Adrenal gland (tissue), 9 donors: ENCODE measurements at regions not wholly inside any gene's neighbourhood (a gene's known extent, or its start where the extent isn't known, plus 50 kb on each side); places are given as distances from the start of the nearest gene placed in this dataset.
"Not testable (repeated sequence)": the region's sequence is repeated elsewhere in the genome, so short reads cannot be mapped to it uniquely, and the experiment has no call there.

Source experiments
- DNase-seq, 7 donors: peaks; one replicate each; pipeline ENCODE4 v3.0.0-alpha.2; 2019 to 2020
- H3K27ac ChIP-seq, 5 donors: fragments of 200-600 bp; sonication (generic) in 4 of 5; 1 replicate in 3 of 5; 2 replicates in 2 of 5; pipeline versions ENCODE4 v1.5.1 to v1.8.0; 2016 to 2020; ENCODE audit warnings: mild to moderate bottlenecking in 1 of 5
- H3K27me3 ChIP-seq: fragments of 200-600 bp; 2 replicates; pipeline ENCODE4 v1.8.0; 2021
- H3K36me3 ChIP-seq, 2 donors: fragments of 200-600 bp; replicated peaks in 1 of 2; 1 replicate in 1 of 2; 2 replicates in 1 of 2; pipeline versions ENCODE4 v1.5.1 to v1.8.0; 2018 to 2022
- H3K4me1 ChIP-seq, 2 donors: fragments of 200-600 bp; replicated peaks in 1 of 2; 1 replicate in 1 of 2; 2 replicates in 1 of 2; pipeline versions ENCODE4 v1.5.1 to v1.8.0; 2018 to 2021
- H3K4me3 ChIP-seq, 4 donors: fragments of 200-600 bp; sonication (generic) in 3 of 4; one replicate each; pipeline ENCODE4 v1.5.1; 2016 to 2018
- H3K9me3 ChIP-seq, 3 donors: fragments of 200-600 bp; sonication (generic) in 1 of 3; replicated peaks in 1 of 3; 1 replicate in 2 of 3; 2 replicates in 1 of 3; pipeline versions ENCODE4 v1.5.1 to v1.8.0; 2016 to 2021
- CTCF ChIP-seq, 6 experiments: fragments of 450-650 bp in 4 of 6; fragments of 200-600 bp in 2 of 6; sonication (generic) in 1 of 6; IDR thresholded peaks; 1 replicate in 5 of 6; 2 replicates in 1 of 6; pipeline versions ENCODE4 v1.5.1 to v1.8.0; 2016 to 2021; ENCODE audit warnings: antibody characterized with exemption in 6 of 6, mild to moderate bottlenecking in 2 of 6, moderate library complexity in 1 of 6
- POLR2A ChIP-seq, 2 donors: fragments of 450-650 bp; IDR thresholded peaks; one replicate each; pipeline ENCODE4 v1.6.1; 2017; ENCODE audit warnings: antibody characterized with exemption in 2 of 2, mild to moderate bottlenecking in 2 of 2, moderate library complexity in 1 of 2
- WGBS, 4 donors: extraction: QIAGEN DNeasy Blood & Tissue Kit in 2 of 4; methylation state at CpG; one replicate each; pipeline versions ENCODE4 v1.1.5 to v1.1.7; 2013 to 2017; 5-methylcytosine and 5-hydroxymethylcytosine counted together
- intact Hi-C, 2 donors: fragments of 100-400 bp; cut with DNase I; formaldehyde crosslinking; loops; one replicate each; pipeline versions ENCODE4 v1.14.1 to v1.15.0; 2022 to 2023
- donor health status: healthy with polysubstance abuse.
- donor health status: Bipolar disorder and iron deficiency.
- donor health status: DM: yes; HTN: yes; CAD: no.
- donor health status: DM: no; HTN: no; CAD: no.
- donor health status: DM: no; HTN: no; CAD: no.

DNA sequence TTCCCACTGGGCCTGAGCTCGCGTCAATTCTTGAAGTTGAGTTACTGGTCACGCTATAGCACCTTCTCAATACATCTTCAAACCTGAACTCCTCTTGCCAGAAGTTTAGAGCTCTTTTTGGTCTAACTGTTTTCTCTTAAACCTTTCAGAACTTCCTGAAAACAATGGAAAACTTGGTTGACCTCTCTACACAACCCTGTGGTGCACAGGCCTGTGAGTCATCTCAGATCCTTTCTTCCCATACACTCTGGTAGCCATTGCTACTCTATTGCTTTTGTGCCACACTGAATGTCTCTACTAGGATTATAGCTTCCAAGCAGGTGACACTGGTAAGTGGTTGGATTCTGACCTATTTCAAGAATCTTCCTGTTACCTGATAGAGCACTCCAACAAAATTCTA is 321.5 kb upstream of the FSIP2 start:
- no peak for DNase-seq

DNA sequence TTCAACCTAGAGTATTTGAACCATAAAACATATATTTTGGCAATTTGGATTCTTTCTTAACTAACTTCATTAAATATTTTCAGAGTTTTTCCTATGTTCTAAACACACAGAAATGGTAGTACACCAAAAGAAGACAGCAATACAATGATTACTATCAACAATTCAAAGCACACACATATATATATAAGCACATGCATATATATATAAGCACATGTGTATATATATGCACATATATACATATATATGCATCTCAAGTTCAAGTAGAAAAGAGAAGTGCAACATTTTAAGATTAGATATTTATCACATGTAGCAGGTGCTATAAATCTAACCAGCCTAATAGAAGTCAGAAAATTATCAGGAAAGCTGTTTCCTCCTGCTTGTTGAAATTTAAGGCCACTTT is 320.9 kb upstream of the FSIP2 start:
- TF ChIP-seq CTCF (IDR thresholded peaks at IDR 0.05) (no peak), POLR2A (IDR thresholded peaks at IDR 0.05) (no peak)
- Histone ChIP-seq H3K4me1 (no peaks in the 10 kb centered on the region), H3K9me3 (no peaks in the 10 kb centered on the region), H3K36me3 (no peaks in the 10 kb centered on the region), H3K27me3 (no peaks in the 10 kb centered on the region), H3K4me3 (no peak overlapping the region), H3K27ac (no peak overlapping the region)
- no peak for DNase-seq
- intact Hi-C loops: no loop called here

More for the DNA sequence above, 321.5 kb upstream of the FSIP2 start:
- Histone ChIP-seq H3K4me1 (no peaks in the 10 kb centered on the region), H3K27ac (no peak overlapping the region), H3K36me3 (no peaks in the 10 kb centered on the region), H3K27me3 (no peaks in the 10 kb centered on the region), H3K4me3 (no peak overlapping the region), H3K9me3 (no peaks in the 10 kb centered on the region)
- WGBS, 4 donors: 91 to 98% (median 95%) methylated on average over 3 of the region's 3 CpGs
- TF ChIP-seq POLR2A (IDR thresholded peaks at IDR 0.05) (no peak), CTCF (IDR thresholded peaks at IDR 0.05) (no peak)
- intact Hi-C loops: no loop called here

DNA sequence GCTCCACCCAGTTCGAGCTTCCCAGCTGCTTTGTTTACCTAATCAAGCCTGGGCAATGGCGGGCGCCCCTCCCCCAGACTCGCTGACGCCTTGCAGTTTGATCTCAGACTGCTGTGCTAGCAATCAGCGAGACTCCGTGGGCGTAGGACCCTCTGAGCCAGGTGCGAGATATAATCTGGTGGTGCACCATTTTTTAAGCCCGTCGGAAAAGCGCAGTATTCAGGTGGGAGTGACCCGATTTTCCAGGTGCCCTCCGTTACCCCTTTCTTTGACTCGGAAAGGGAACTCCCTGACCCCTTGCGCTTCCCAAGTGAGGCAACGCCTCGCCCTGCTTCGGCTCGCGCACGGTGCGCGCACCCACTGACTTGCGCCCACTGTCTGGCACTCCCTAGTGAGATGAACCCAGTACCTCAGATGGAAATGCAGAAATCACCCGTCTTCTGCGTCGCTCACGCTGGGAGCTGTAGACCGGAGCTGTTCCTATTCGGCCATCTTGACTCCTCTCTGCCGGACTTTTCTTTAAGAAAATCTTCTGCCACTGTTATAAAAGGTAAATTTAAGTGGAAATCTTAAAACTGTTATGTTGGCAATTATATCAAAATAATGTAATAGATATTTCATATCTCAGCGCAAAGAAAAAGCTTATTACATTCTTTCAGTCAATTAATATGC is 313.5 kb upstream of the FSIP2 start:
- Histone ChIP-seq H3K4me3 (peak overlapping the region in 1 of 4 donors; percentile 2), H3K27ac (peak overlapping the region in 1 of 5 donors; percentile 34)
- 66 to 74% (median 71%) methylated on average over 24 to 33 of the region's 33 CpGs for whole genome bisulfite sequencing, 4 donors
- intact Hi-C loops, H3K9me3 ChIP-seq, H3K36me3 ChIP-seq, H3K4me1 ChIP-seq, H3K27me3 ChIP-seq: not testable (repeated sequence)
- DNase-seq: peak in 2 of 7 donors; percentile 26 to 55

DNA sequence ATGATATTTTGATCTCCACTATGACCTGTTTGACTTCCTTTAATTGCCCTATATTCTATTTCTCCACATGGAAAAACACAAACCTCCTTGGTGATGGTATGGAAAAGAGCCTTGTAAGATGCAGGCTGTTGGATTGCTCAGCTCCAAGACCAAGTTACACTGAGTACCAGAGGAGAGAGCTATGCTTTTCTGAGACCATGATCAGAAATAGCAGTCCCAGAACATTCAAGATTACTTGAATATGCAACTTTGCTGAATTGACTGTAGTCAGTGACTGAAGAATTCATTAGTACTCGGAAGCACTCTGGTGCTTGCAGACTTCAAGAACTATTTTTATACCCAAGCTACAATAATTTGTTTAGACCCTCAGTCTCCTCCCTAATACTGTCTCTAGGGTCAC is 310.6 kb upstream of the FSIP2 start:
- Histone ChIP-seq H3K27me3 (no peaks in the 10 kb centered on the region), H3K4me3 (no peak overlapping the region), H3K27ac (no peak overlapping the region), H3K4me1 (no peaks in the 10 kb centered on the region), H3K9me3 (no peaks in the 10 kb centered on the region), H3K36me3 (no peaks in the 10 kb centered on the region)
- WGBS, 4 donors: 0 to 83% (median 63%) methylated on average over 1 of the region's 1 CpG
- intact Hi-C loops: no loop called here
- DNase-seq: no peak
- no peak for TF ChIP-seq CTCF (IDR thresholded peaks at IDR 0.05)
- TF ChIP-seq POLR2A (IDR thresholded peaks at IDR 0.05): no peak

- intact Hi-C loops: no loop called here
- Histone ChIP-seq H3K9me3 (no peaks in the 10 kb centered on the region), H3K36me3 (no peaks in the 10 kb centered on the region), H3K4me1 (no peaks in the 10 kb centered on the region), H3K27me3 (no peaks in the 10 kb centered on the region), H3K4me3 (no peak overlapping the region), H3K27ac (no peak overlapping the region)
- no peak for DNase-seq
- TF ChIP-seq CTCF (IDR thresholded peaks at IDR 0.05): no peak
- TF ChIP-seq POLR2A (IDR thresholded peaks at IDR 0.05): no peak
Observed at GRCh38 chr2:185433824-185434223, 304.8 kb upstream of the FSIP2 start.
